ENCODE measurements at regions not wholly inside any gene's neighbourhood (a gene's known extent, or its start where the extent isn't known, plus 50 kb on each side); places are given as distances from the start of the nearest gene placed in this dataset.

- POLR2A ChIA-PET: no interaction called here
These were observed 1890.7 kb upstream of the NUDT12 start for GRCh38 chr5:105453216-105453807.

GRCh38 chr5:105448271-105448670 is 1885.7 kb upstream of the NUDT12 start:
- no peaks in the 10 kb centered on the region for H3K4me1 ChIP-seq (ENCODE audit: control insufficient read depth in 1 of 2, extremely low read depth in 1 of 2, insufficient read depth in 2 of 2, low read length in 2 of 2)
- H3K9me3 ChIP-seq: no peaks in the 10 kb centered on the region
- Mint-ChIP-seq H3K36me3 (no peaks in the 10 kb centered on the region), H3K27ac (no peak overlapping the region), H3K9me3 (peaks cover 13 to 30% (median 20%) of the 10 kb centered on the region in 3 donors), H3K27me3 (no peaks in the 10 kb centered on the region), H3K4me3 (no peak overlapping the region), H3K4me1 (no peaks in the 10 kb centered on the region)
- H3K27ac ChIP-seq (ENCODE audit: low read length): no peak overlapping the region
- no peak overlapping the region for H3K4me3 ChIP-seq (ENCODE audit: control insufficient read depth in 1 of 2, extremely low read depth in 1 of 2, low read length in 1 of 2)
- DNase-seq (no peak), ATAC-seq (replicated peaks in 1 of 4) (no peak)
- CTCF ChIA-PET: no interaction called here
- POLR2A ChIA-PET: interaction anchor here in 1 of 2 donors (0.6 kb wide), 1 partner anchor 108 kb away, joined by 9 read pairs; no protein-coding TSS in a partner anchor
- no peaks in the 10 kb centered on the region for H3K27me3 ChIP-seq (replicated peaks in 1 of 2; ENCODE audit: control insufficient read depth in 2 of 2, extremely low read depth in 1 of 2, insufficient read depth in 2 of 2, low read length in 1 of 2)
- H3K36me3 ChIP-seq (ENCODE audit: control insufficient read depth in 2 of 2, extremely low read depth in 1 of 2, insufficient read depth in 1 of 2, low read length in 1 of 2): no peaks in the 10 kb centered on the region
- 90% methylated on average over 2 of the region's 3 CpGs for WGBS (ENCODE audit: insufficient coverage)

More at GRCh38 chr5:105453216-105453807, 1890.7 kb upstream of the NUDT12 start:
- Mint-ChIP-seq H3K9me3 (peaks cover 15 to 22% (median 19%) of the 10 kb centered on the region in 3 donors), H3K36me3 (no peaks in the 10 kb centered on the region), H3K4me1 (no peaks in the 10 kb centered on the region), H3K4me3 (no peak overlapping the region), H3K27me3 (no peaks in the 10 kb centered on the region), H3K27ac (no peak overlapping the region)
- DNase-seq (no peak), ATAC-seq (replicated peaks in 1 of 4) (no peak)
- no peak overlapping the region for H3K27ac ChIP-seq (ENCODE audit: low read length)
- no peaks in the 10 kb centered on the region for H3K27me3 ChIP-seq (replicated peaks in 1 of 2; ENCODE audit: control insufficient read depth in 2 of 2, extremely low read depth in 1 of 2, insufficient read depth in 2 of 2, low read length in 1 of 2)
- WGBS (ENCODE audit: insufficient coverage): no CpG with 5 or more reads among the region's 3 CpGs
- CTCF ChIA-PET: no interaction called here
- H3K9me3 ChIP-seq: no peaks in the 10 kb centered on the region
- H3K4me1 ChIP-seq (ENCODE audit: control insufficient read depth in 1 of 2, extremely low read depth in 1 of 2, insufficient read depth in 2 of 2, low read length in 2 of 2): no peaks in the 10 kb centered on the region
- H3K4me3 ChIP-seq (ENCODE audit: control insufficient read depth in 1 of 2, extremely low read depth in 1 of 2, low read length in 1 of 2): no peak overlapping the region
- H3K36me3 ChIP-seq (ENCODE audit: control insufficient read depth in 2 of 2, extremely low read depth in 1 of 2, insufficient read depth in 1 of 2, low read length in 1 of 2): no peaks in the 10 kb centered on the region

- no peaks in the 10 kb centered on the region for H3K27me3 Mint-ChIP-seq
- H3K9me3 ChIP-seq: no peaks in the 10 kb centered on the region
- ATAC-seq (replicated peaks in 1 of 4) (no peak), DNase-seq (no peak)
- no peaks in the 10 kb centered on the region for H3K36me3 Mint-ChIP-seq
- H3K27me3 ChIP-seq (replicated peaks in 1 of 2; ENCODE audit: control insufficient read depth in 2 of 2, extremely low read depth in 1 of 2, insufficient read depth in 2 of 2, low read length in 1 of 2): no peaks in the 10 kb centered on the region
- no peak overlapping the region for H3K4me3 Mint-ChIP-seq
- H3K9me3 Mint-ChIP-seq: peaks cover 4 to 23% (median 13%) of the 10 kb centered on the region in 3 donors
- H3K27ac Mint-ChIP-seq: no peak overlapping the region
- H3K4me1 Mint-ChIP-seq: no peaks in the 10 kb centered on the region
- H3K36me3 ChIP-seq (ENCODE audit: control insufficient read depth in 2 of 2, extremely low read depth in 1 of 2, insufficient read depth in 1 of 2, low read length in 1 of 2): no peaks in the 10 kb centered on the region
- no peak overlapping the region for H3K27ac ChIP-seq (ENCODE audit: low read length)
- WGBS (ENCODE audit: insufficient coverage): 0% methylated on average over 1 of the region's 2 CpGs
- CTCF ChIA-PET: no interaction called here
- H3K4me1 ChIP-seq (ENCODE audit: control insufficient read depth in 1 of 2, extremely low read depth in 1 of 2, insufficient read depth in 2 of 2, low read length in 2 of 2): no peaks in the 10 kb centered on the region
- POLR2A ChIA-PET: no interaction called here
- no peak overlapping the region for H3K4me3 ChIP-seq (ENCODE audit: control insufficient read depth in 1 of 2, extremely low read depth in 1 of 2, low read length in 1 of 2)
These were observed 1867.9 kb upstream of the NUDT12 start for GRCh38 chr5:105430516-105430915.

- no peak overlapping the region for H3K4me3 ChIP-seq (ENCODE audit: control insufficient read depth in 1 of 2, extremely low read depth in 1 of 2, low read length in 1 of 2)
- H3K9me3 Mint-ChIP-seq: peaks cover 8 to 35% (median 18%) of the 10 kb centered on the region in 3 donors
- POLR2A ChIA-PET: no interaction called here
- no peak overlapping the region for H3K4me3 Mint-ChIP-seq
- CTCF ChIA-PET: no interaction called here
- H3K27me3 Mint-ChIP-seq: no peaks in the 10 kb centered on the region
- H3K4me1 Mint-ChIP-seq: no peaks in the 10 kb centered on the region
- H3K9me3 ChIP-seq: no peaks in the 10 kb centered on the region
- no CpG with 5 or more reads among the region's 2 CpGs for WGBS (ENCODE audit: insufficient coverage)
- H3K36me3 ChIP-seq (ENCODE audit: control insufficient read depth in 2 of 2, extremely low read depth in 1 of 2, insufficient read depth in 1 of 2, low read length in 1 of 2): no peaks in the 10 kb centered on the region
- no peaks in the 10 kb centered on the region for H3K4me1 ChIP-seq (ENCODE audit: control insufficient read depth in 1 of 2, extremely low read depth in 1 of 2, insufficient read depth in 2 of 2, low read length in 2 of 2)
- ATAC-seq (replicated peaks in 1 of 4) (no peak), DNase-seq (no peak)
- H3K36me3 Mint-ChIP-seq: no peaks in the 10 kb centered on the region
- H3K27me3 ChIP-seq (replicated peaks in 1 of 2; ENCODE audit: control insufficient read depth in 2 of 2, extremely low read depth in 1 of 2, insufficient read depth in 2 of 2, low read length in 1 of 2): no peaks in the 10 kb centered on the region
- no peak overlapping the region for H3K27ac ChIP-seq (ENCODE audit: low read length)
- no peak overlapping the region for H3K27ac Mint-ChIP-seq
These were observed 1866.1 kb upstream of the NUDT12 start for GRCh38 chr5:105428451-105429380.

GRCh38 chr5:105414067-105414466 is 1851.5 kb upstream of the NUDT12 start:
- WGBS (ENCODE audit: insufficient coverage): 88% methylated on average over 2 of the region's 3 CpGs
- CTCF ChIA-PET: no interaction called here
- Mint-ChIP-seq H3K27me3 (no peaks in the 10 kb centered on the region), H3K4me3 (no peak overlapping the region), H3K27ac (no peak overlapping the region), H3K36me3 (no peaks in the 10 kb centered on the region), H3K9me3 (peaks cover 12 to 43% (median 21%) of the 10 kb centered on the region in 3 donors), H3K4me1 (no peaks in the 10 kb centered on the region)
- Histone ChIP-seq H3K4me3 (ENCODE audit: control insufficient read depth in 1 of 2, extremely low read depth in 1 of 2, low read length in 1 of 2) (no peak overlapping the region), H3K36me3 (ENCODE audit: control insufficient read depth in 2 of 2, extremely low read depth in 1 of 2, insufficient read depth in 1 of 2, low read length in 1 of 2) (no peaks in the 10 kb centered on the region), H3K4me1 (ENCODE audit: control insufficient read depth in 1 of 2, extremely low read depth in 1 of 2, insufficient read depth in 2 of 2, low read length in 2 of 2) (no peaks in the 10 kb centered on the region), H3K27me3 (replicated peaks in 1 of 2; ENCODE audit: control insufficient read depth in 2 of 2, extremely low read depth in 1 of 2, insufficient read depth in 2 of 2, low read length in 1 of 2) (no peaks in the 10 kb centered on the region), H3K27ac (ENCODE audit: low read length) (no peak overlapping the region), H3K9me3 (peaks cover 5% of the 10 kb centered on the region)
- no peak for DNase-seq
- POLR2A ChIA-PET: no interaction called here
- ATAC-seq (replicated peaks in 1 of 4): no peak

GRCh38 chr5:105413406-105413990 is 1850.9 kb upstream of the NUDT12 start:
- no peaks in the 10 kb centered on the region for H3K36me3 ChIP-seq (ENCODE audit: control insufficient read depth in 2 of 2, extremely low read depth in 1 of 2, insufficient read depth in 1 of 2, low read length in 1 of 2)
- ChIA-PET CTCF (no interaction called here), POLR2A (no interaction called here)

More at GRCh38 chr5:105413406-105413990, 1850.9 kb upstream of the NUDT12 start:
- H3K4me3 ChIP-seq (ENCODE audit: control insufficient read depth in 1 of 2, extremely low read depth in 1 of 2, low read length in 1 of 2): no peak overlapping the region
- peaks cover 6 to 37% (median 21%) of the 10 kb centered on the region in 3 donors for H3K9me3 Mint-ChIP-seq
- no peaks in the 10 kb centered on the region for H3K27me3 ChIP-seq (replicated peaks in 1 of 2; ENCODE audit: control insufficient read depth in 2 of 2, extremely low read depth in 1 of 2, insufficient read depth in 2 of 2, low read length in 1 of 2)
- no peak overlapping the region for H3K4me3 Mint-ChIP-seq
- H3K27me3 Mint-ChIP-seq: no peaks in the 10 kb centered on the region
- H3K27ac ChIP-seq (ENCODE audit: low read length): no peak overlapping the region
- DNase-seq (no peak), ATAC-seq (replicated peaks in 1 of 4) (no peak)
- no peak overlapping the region for H3K27ac Mint-ChIP-seq
- no peaks in the 10 kb centered on the region for H3K4me1 Mint-ChIP-seq
- H3K9me3 ChIP-seq: peaks cover 5% of the 10 kb centered on the region
- H3K4me1 ChIP-seq (ENCODE audit: control insufficient read depth in 1 of 2, extremely low read depth in 1 of 2, insufficient read depth in 2 of 2, low read length in 2 of 2): no peaks in the 10 kb centered on the region
- no peaks in the 10 kb centered on the region for H3K36me3 Mint-ChIP-seq
- 78% methylated on average over 7 of the region's 9 CpGs for WGBS (ENCODE audit: insufficient coverage)

All from T-cell (primary cell).